ENCODE measurements at regions not wholly inside any gene's neighbourhood (a gene's known extent, or its start where the extent isn't known, plus 50 kb on each side); places are given as distances from the start of the nearest gene placed in this dataset.

DNA sequence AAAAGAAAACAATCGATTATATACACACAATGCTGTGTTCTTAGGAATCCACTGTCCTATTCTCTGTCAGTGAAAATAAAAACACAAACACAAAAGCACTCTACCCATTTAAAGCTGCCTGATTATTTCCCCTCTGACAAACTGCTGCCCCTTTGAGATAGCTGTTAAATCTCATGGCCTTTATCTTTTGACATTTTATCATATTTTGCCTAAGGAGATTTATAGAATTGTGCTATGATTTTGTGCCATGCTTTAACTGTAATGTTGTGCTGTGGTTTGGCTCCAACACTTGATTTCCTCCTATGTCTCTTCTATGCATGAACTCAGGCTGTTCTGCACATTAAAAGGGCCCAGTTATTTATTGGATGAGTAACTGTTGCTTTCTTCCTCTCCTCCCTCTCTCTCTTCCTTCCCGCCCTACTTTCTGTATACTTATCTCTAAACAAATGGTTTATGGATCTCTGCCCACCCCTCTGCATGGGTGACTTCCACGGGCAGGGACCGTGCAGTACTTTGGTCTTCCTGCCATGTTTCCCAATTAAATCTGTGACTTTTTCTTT lies 1096.6 kb downstream of the TSN start:
- Histone ChIP-seq H2BK5ac (ENCODE audit: low read depth, low read length) (no peak overlapping the region), H3K27me3 (replicated peaks in 1 of 4; ENCODE audit: control insufficient read depth in 3 of 4, extremely low read depth in 1 of 4, insufficient read depth in 3 of 4, low read length in 3 of 4) (no peaks in the 10 kb centered on the region), H4K20me1 (replicated peaks in 1 of 2; ENCODE audit: control insufficient read depth in 1 of 2, insufficient read depth in 2 of 2, low read length in 2 of 2) (no peaks in the 10 kb centered on the region), H2BK20ac (ENCODE audit: low read length) (no peak overlapping the region), H3K4me1 (replicated peaks in 1 of 4; ENCODE audit: control insufficient read depth in 3 of 4, insufficient read depth in 4 of 4, low read length in 3 of 4) (no peaks in the 10 kb centered on the region), H2BK15ac (ENCODE audit: low read length) (no peak overlapping the region), H3K23me2 (ENCODE audit: low read depth, low read length) (no peaks in the 10 kb centered on the region), H2BK12ac (ENCODE audit: low read depth, low read length) (no peak overlapping the region), H3K56ac (replicated peaks; ENCODE audit: insufficient read length, low read depth, low read length) (no peak overlapping the region), H2BK120ac (replicated peaks; ENCODE audit: low read depth, low read length) (no peak overlapping the region), H3K4me3 (ENCODE audit: extremely low read depth in 1 of 4, insufficient read depth in 2 of 4, low read depth in 3 of 4, low read length in 4 of 4) (no peak overlapping the region), H2AFZ (ENCODE audit: low read length) (no peak overlapping the region), H4K91ac (replicated peaks; ENCODE audit: insufficient read length, low read length) (no peak overlapping the region), H3K36me3 (ENCODE audit: control insufficient read depth in 2 of 4, insufficient read depth in 4 of 4, low read length in 3 of 4) (no peaks in the 10 kb centered on the region), H4K8ac (ENCODE audit: extremely low read depth, insufficient read depth, low read length) (no peak overlapping the region), H3K4ac (replicated peaks; ENCODE audit: insufficient read length, low read depth, low read length) (no peak overlapping the region), H3K23ac (ENCODE audit: insufficient read length) (no peak overlapping the region), H3K14ac (ENCODE audit: insufficient read length) (no peak overlapping the region), H3K27ac (ENCODE audit: low read depth, low read length) (no peak overlapping the region), H3K18ac (ENCODE audit: extremely low read depth, low read length) (no peak overlapping the region), H3K79me1 (ENCODE audit: low read depth, low read length) (no peaks in the 10 kb centered on the region), H4K5ac (ENCODE audit: insufficient read length, low read depth, low read length) (no peak overlapping the region), H2AK5ac (ENCODE audit: low read depth, low read length) (no peak overlapping the region), H3K9ac (replicated peaks in 1 of 4; ENCODE audit: extremely low read depth in 1 of 4, low read depth in 3 of 4, low read length in 3 of 4) (no peak overlapping the region), H3K9me3 (ENCODE audit: insufficient read depth in 2 of 2, low read depth in 1 of 2, low read length in 1 of 2) (no peaks in the 10 kb centered on the region), H3K4me2 (ENCODE audit: insufficient read depth in 1 of 2, low read depth in 2 of 2, low read length in 2 of 2) (no peak overlapping the region), H3K79me2 (ENCODE audit: control insufficient read depth in 1 of 2, insufficient read depth in 2 of 2, low read length in 2 of 2) (no peaks in the 10 kb centered on the region)
- no peak for DNase-seq (ENCODE audit: low read depth in 1 of 2, low spot score in 2 of 2)
- FAIRE-seq = no peak
- 87% methylated on average over 3 of the region's 4 CpGs; no CpG with 5 or more reads in 1 of the 2 experiments for WGBS, 2 experiments (ENCODE audit: extremely low coverage in 1 of 2, insufficient coverage in 1 of 2, insufficient read length in 1 of 2, insufficient replicate concordance in 2 of 2, low coverage in 1 of 2, low lambda C conversion rate in 2 of 2, missing lambda C conversion rate in 1 of 2)
- ChIA-PET POLR2A (ENCODE audit: partially characterized antibody) (no interaction called here), CTCF (ENCODE audit: partially characterized antibody) (no interaction called here)
- TF ChIP-seq CTBP2 (IDR thresholded peaks at IDR 0.05; ENCODE audit: borderline replicate concordance, insufficient read depth, insufficient read length, low read length) = no peak
- TF ChIP-seq, protein P1, sequence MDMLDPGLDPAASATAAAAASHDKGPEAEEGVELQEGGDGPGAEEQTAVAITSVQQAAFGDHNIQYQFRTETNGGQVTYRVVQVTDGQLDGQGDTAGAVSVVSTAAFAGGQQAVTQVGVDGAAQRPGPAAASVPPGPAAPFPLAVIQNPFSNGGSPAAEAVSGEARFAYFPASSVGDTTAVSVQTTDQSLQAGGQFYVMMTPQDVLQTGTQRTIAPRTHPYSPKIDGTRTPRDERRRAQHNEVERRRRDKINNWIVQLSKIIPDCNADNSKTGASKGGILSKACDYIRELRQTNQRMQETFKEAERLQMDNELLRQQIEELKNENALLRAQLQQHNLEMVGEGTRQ (IDR thresholded peaks at IDR 0.05; ENCODE audit: low read length) = no peak
- no peak for TF ChIP-seq MAFK (IDR thresholded peaks at IDR 0.05; ENCODE audit: low read depth, low read length)
- TF ChIP-seq PHF8 (conservative IDR thresholded peaks at IDR 0.05; ENCODE audit: low read depth, low read length) = no peak
- TF ChIP-seq GABPA (IDR thresholded peaks at IDR 0.05; ENCODE audit: borderline replicate concordance, insufficient read depth, low read length) = no peak
- TF ChIP-seq EZH2 (IDR thresholded peaks at IDR 0.05; ENCODE audit: low read depth, low read length, severe bottlenecking) = no peak
- TF ChIP-seq, protein P2, sequence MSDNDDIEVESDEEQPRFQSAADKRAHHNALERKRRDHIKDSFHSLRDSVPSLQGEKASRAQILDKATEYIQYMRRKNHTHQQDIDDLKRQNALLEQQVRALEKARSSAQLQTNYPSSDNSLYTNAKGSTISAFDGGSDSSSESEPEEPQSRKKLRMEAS (IDR thresholded peaks at IDR 0.05) = no peak
- no peak for TF ChIP-seq TAF1 (IDR thresholded peaks at IDR 0.05; ENCODE audit: low read depth, low read length)
- TF ChIP-seq SIRT6 (IDR thresholded peaks at IDR 0.05; ENCODE audit: low read length) = no peak
